H1 (cell line): ENCODE measurements at regions not wholly inside any gene's neighbourhood (a gene's known extent, or its start where the extent isn't known, plus 50 kb on each side); places are given as distances from the start of the nearest gene placed in this dataset.

Experiments used
- ASH2L ChIP-seq: fragments of 200-600, 300-600 bp; sonication (generic); IDR thresholded peaks from one replicate; pipeline ENCODE4 v1.7.1; 2017; ENCODE audit warnings: low read length
- CHD2 ChIP-seq: IDR thresholded peaks from 2 replicates; pipeline ENCODE4 v1.6.1; 2012; ENCODE audit warnings: low read length, improper control_type of control experiment
- SP2 ChIP-seq: IDR thresholded peaks from 2 replicates; pipeline ENCODE4 v1.6.1; 2012; ENCODE audit warnings: mild to moderate bottlenecking, low read length, inconsistent platforms
- YY1 ChIP-seq: IDR thresholded peaks from 2 replicates; pipeline ENCODE4 v1.6.1; 2011; ENCODE audit warnings: low read depth, mild to moderate bottlenecking, low read length

DNA sequence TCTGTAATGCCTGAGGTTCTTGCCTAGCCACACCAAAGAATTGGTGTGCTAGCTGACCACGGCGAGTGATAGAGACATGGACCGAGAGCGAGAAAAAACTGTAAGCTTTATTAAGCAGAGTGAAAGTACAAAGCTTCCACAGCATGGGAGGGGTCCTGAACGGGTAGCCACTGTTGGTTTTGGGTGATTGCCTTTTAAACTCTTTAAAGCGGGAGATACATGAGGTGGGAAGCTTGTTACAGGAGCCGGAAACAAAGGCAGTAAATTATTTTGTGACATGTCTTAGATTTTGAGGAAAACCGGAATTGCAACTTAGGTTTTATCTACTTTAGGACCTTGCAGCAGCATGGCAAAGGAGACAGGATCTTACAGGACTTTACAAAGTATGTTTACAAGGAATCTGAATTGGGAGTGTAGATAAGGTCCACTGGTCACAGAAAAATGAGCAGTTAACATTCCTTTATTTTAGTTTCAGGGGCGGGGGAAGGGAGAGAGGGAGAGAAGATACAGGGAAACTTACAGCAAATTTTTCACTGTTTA lies 252.7 kb upstream of the MBL2 start:
- TF ChIP-seq CHD2 (no peak), ASH2L (no peak), YY1 (no peak), SP2 (no peak)
